ENCODE measurements at regions not wholly inside any gene's neighbourhood (a gene's known extent, or its start where the extent isn't known, plus 50 kb on each side); places are given as distances from the start of the nearest gene placed in this dataset.

- no peak overlapping the region for H3K4me3 ChIP-seq (replicated peaks in 1 of 3)
These were observed 253.4 kb downstream of the ETAA1 start for GRCh38 chr2:67650291-67651133.

GRCh38 chr2:67651565-67651964, 254.4 kb downstream of the ETAA1 start:
- H3K4me1 ChIP-seq = peaks cover 16 to 18% of the 10 kb centered on the region in 2 donors
- intact Hi-C loops (cut with DNase I) = no loop called here
- TF ChIP-seq CTCF (IDR thresholded peaks at IDR 0.05) (no peak), POLR2A (IDR thresholded peaks at IDR 0.05) (no peak)
- no peak for DNase-seq
- no peaks in the 10 kb centered on the region for H3K36me3 ChIP-seq
- no peak overlapping the region for H3K4me3 ChIP-seq (replicated peaks in 1 of 3)
- peak overlapping the region in 1 of 3 donors; percentile 60 for H3K27ac ChIP-seq
- no peaks in the 10 kb centered on the region for H3K9me3 ChIP-seq
- WGBS, 2 donors = 59 to 70% methylated on average over 3 of the region's 3 CpGs
- H3K27me3 ChIP-seq = no peaks in the 10 kb centered on the region

More at GRCh38 chr2:67650291-67651133, 253.4 kb downstream of the ETAA1 start:
- TF ChIP-seq CTCF (IDR thresholded peaks at IDR 0.05) = peak in 5 of 6 experiments; percentile 28 to 81 (median 66)
- no peak for TF ChIP-seq POLR2A (IDR thresholded peaks at IDR 0.05)
- WGBS, 2 donors = 22 to 30% methylated on average over 8 of the region's 8 CpGs
- Histone ChIP-seq H3K9me3 (no peaks in the 10 kb centered on the region), H3K27ac (peak overlapping the region; percentile 26 to 60 (median 44)), H3K36me3 (no peaks in the 10 kb centered on the region), H3K27me3 (no peaks in the 10 kb centered on the region), H3K4me1 (peaks cover 16 to 18% of the 10 kb centered on the region in 2 donors)
- intact Hi-C loops (cut with DNase I) = no loop called here
- DNase-seq = peak; percentile 87 to 88

- intact Hi-C loops (cut with DNase I) = no loop called here
- Histone ChIP-seq H3K4me1 (peaks cover 16 to 18% of the 10 kb centered on the region in 2 donors), H3K36me3 (no peaks in the 10 kb centered on the region), H3K9me3 (no peaks in the 10 kb centered on the region), H3K4me3 (replicated peaks in 1 of 3) (no peak overlapping the region), H3K27me3 (no peaks in the 10 kb centered on the region), H3K27ac (no peak overlapping the region)
- no peak for TF ChIP-seq POLR2A (IDR thresholded peaks at IDR 0.05)
- TF ChIP-seq CTCF (IDR thresholded peaks at IDR 0.05) = no peak
- WGBS, 2 donors = 93 to 94% methylated on average over 1 of the region's 1 CpG
- DNase-seq = no peak
These were observed 255.5 kb downstream of the ETAA1 start for GRCh38 chr2:67652679-67653078.

- intact Hi-C loops (cut with DNase I) = no loop called here
- no peak overlapping the region for H3K27ac ChIP-seq
- DNase-seq = no peak
These were observed 259.7 kb downstream of the ETAA1 start for GRCh38 chr2:67656875-67657274.

More at GRCh38 chr2:67656875-67657274, 259.7 kb downstream of the ETAA1 start:
- Histone ChIP-seq H3K9me3 (no peaks in the 10 kb centered on the region), H3K4me3 (replicated peaks in 1 of 3) (no peak overlapping the region), H3K36me3 (no peaks in the 10 kb centered on the region), H3K27me3 (no peaks in the 10 kb centered on the region), H3K4me1 (no peaks in the 10 kb centered on the region)
- no peak for TF ChIP-seq CTCF (IDR thresholded peaks at IDR 0.05)
- TF ChIP-seq POLR2A (IDR thresholded peaks at IDR 0.05) = no peak
- 71 to 80% methylated on average over 4 of the region's 4 CpGs for WGBS, 2 donors
